ENCODE measurements at regions not wholly inside any gene's neighbourhood (a gene's known extent, or its start where the extent isn't known, plus 50 kb on each side); places are given as distances from the start of the nearest gene placed in this dataset.
"Not testable (repeated sequence)": the region's sequence is repeated elsewhere in the genome, so short reads cannot be mapped to it uniquely, and the experiment has no call there.

DNA sequence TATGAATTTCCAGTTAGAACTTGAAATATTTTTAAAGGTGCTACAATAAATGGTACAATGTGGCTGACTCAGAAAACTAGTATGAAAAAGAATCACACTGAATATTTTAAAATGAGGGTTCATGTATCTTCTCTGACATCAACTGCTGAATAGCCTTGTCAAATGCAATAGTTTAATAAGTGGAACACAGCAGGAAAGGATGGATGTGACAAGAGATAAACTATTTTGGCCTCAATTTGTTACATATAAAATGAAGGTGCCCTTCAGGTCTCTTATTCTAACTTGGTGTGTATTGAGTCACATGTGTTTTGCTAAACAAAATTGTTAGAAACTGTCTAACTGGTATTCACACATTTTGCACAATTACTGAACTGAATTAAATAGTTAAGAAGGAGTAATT, 1018.4 kb upstream of the PCDH20 start:
- no peak overlapping the region for H3K27ac ChIP-seq (ENCODE audit: low read depth, low read length)
- H3K4me3 ChIP-seq (ENCODE audit: low read depth, low read length): no peak overlapping the region
- H3K9me3 ChIP-seq (ENCODE audit: control insufficient read depth, insufficient read depth, low read depth, low read length): no peaks in the 10 kb centered on the region
- no peaks in the 10 kb centered on the region for H3K27me3 ChIP-seq (ENCODE audit: control insufficient read depth, insufficient read depth, low read length)
- H3K4me1 ChIP-seq (ENCODE audit: control insufficient read depth, insufficient read depth, low read length): no peaks in the 10 kb centered on the region
- no peak overlapping the region for H3K9ac ChIP-seq (ENCODE audit: low read length)
- no peaks in the 10 kb centered on the region for H3K36me3 ChIP-seq (ENCODE audit: control insufficient read depth, insufficient read depth, low read length)

DNA sequence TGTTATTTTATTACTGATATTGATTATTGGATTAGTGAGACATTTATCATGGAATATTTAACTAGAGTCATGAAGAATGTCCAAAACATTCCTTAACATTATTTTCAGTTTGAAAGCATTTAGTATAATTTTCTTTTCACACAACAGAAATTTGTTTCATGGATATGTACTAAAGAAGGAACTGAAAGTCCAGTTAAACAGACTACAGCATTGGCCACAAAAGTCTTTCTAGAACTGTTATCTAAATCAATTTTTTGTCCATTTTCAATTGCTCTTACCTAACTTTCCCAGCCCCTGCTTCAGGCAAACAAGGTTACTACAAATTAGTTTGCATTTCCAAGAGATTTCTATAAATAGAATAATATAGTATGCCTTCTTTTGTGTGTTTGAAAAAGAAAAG, 1018.0 kb upstream of the PCDH20 start:
- Histone ChIP-seq H3K4me3 (ENCODE audit: low read depth, low read length) (no peak overlapping the region), H3K27me3 (ENCODE audit: control insufficient read depth, insufficient read depth, low read length) (no peaks in the 10 kb centered on the region), H3K9me3 (ENCODE audit: control insufficient read depth, insufficient read depth, low read depth, low read length) (no peaks in the 10 kb centered on the region), H3K27ac (ENCODE audit: low read depth, low read length) (no peak overlapping the region), H3K4me1 (ENCODE audit: control insufficient read depth, insufficient read depth, low read length) (no peaks in the 10 kb centered on the region), H3K36me3 (ENCODE audit: control insufficient read depth, insufficient read depth, low read length) (no peaks in the 10 kb centered on the region), H3K9ac (ENCODE audit: low read length) (no peak overlapping the region)

GRCh38 chr13:62432906-62433305, 1017.3 kb upstream of the PCDH20 start:
- Histone ChIP-seq H3K36me3 (ENCODE audit: control insufficient read depth, insufficient read depth, low read length) (no peaks in the 10 kb centered on the region), H3K9me3 (ENCODE audit: control insufficient read depth, insufficient read depth, low read depth, low read length) (no peaks in the 10 kb centered on the region), H3K4me3 (ENCODE audit: low read depth, low read length) (no peak overlapping the region), H3K9ac (ENCODE audit: low read length) (no peak overlapping the region), H3K27me3 (ENCODE audit: control insufficient read depth, insufficient read depth, low read length) (no peaks in the 10 kb centered on the region), H3K27ac (ENCODE audit: low read depth, low read length) (no peak overlapping the region), H3K4me1 (ENCODE audit: control insufficient read depth, insufficient read depth, low read length) (no peaks in the 10 kb centered on the region)

- Histone ChIP-seq H3K9me3 (ENCODE audit: control insufficient read depth, insufficient read depth, low read depth, low read length) (no peaks in the 10 kb centered on the region), H3K4me1 (ENCODE audit: control insufficient read depth, insufficient read depth, low read length) (no peaks in the 10 kb centered on the region), H3K4me3 (ENCODE audit: low read depth, low read length) (no peak overlapping the region), H3K27ac (ENCODE audit: low read depth, low read length) (no peak overlapping the region), H3K36me3 (ENCODE audit: control insufficient read depth, insufficient read depth, low read length) (no peaks in the 10 kb centered on the region), H3K27me3 (ENCODE audit: control insufficient read depth, insufficient read depth, low read length) (no peaks in the 10 kb centered on the region), H3K9ac (ENCODE audit: low read length) (no peak overlapping the region)
Observed at GRCh38 chr13:62432295-62432694, 1016.6 kb upstream of the PCDH20 start.

- no peaks in the 10 kb centered on the region for H3K27me3 ChIP-seq (ENCODE audit: control insufficient read depth, insufficient read depth, low read length)
- H3K9me3 ChIP-seq (ENCODE audit: control insufficient read depth, insufficient read depth, low read depth, low read length): no peaks in the 10 kb centered on the region
- H3K4me1 ChIP-seq (ENCODE audit: control insufficient read depth, insufficient read depth, low read length): no peaks in the 10 kb centered on the region
- no peaks in the 10 kb centered on the region for H3K36me3 ChIP-seq (ENCODE audit: control insufficient read depth, insufficient read depth, low read length)
- no peak overlapping the region for H3K9ac ChIP-seq (ENCODE audit: low read length)
- H3K4me3 ChIP-seq (ENCODE audit: low read depth, low read length): no peak overlapping the region
- H3K27ac ChIP-seq (ENCODE audit: low read depth, low read length): no peak overlapping the region
Observed at GRCh38 chr13:62431852-62432251, 1016.2 kb upstream of the PCDH20 start.

- H3K4me3 ChIP-seq (ENCODE audit: low read depth, low read length): no peak overlapping the region
- H3K9me3 ChIP-seq (ENCODE audit: control insufficient read depth, insufficient read depth, low read depth, low read length): no peaks in the 10 kb centered on the region
- no peaks in the 10 kb centered on the region for H3K36me3 ChIP-seq (ENCODE audit: control insufficient read depth, insufficient read depth, low read length)
- H3K9ac ChIP-seq (ENCODE audit: low read length): no peak overlapping the region
- H3K27ac ChIP-seq (ENCODE audit: low read depth, low read length): no peak overlapping the region
- H3K4me1 ChIP-seq (ENCODE audit: control insufficient read depth, insufficient read depth, low read length): no peaks in the 10 kb centered on the region
- no peaks in the 10 kb centered on the region for H3K27me3 ChIP-seq (ENCODE audit: control insufficient read depth, insufficient read depth, low read length)
Observed at GRCh38 chr13:62418872-62419271, 1003.2 kb upstream of the PCDH20 start.

GRCh38 chr13:62418376-62418775, 1002.7 kb upstream of the PCDH20 start:
- Histone ChIP-seq H3K9ac (ENCODE audit: low read length) (no peak overlapping the region), H3K36me3 (ENCODE audit: control insufficient read depth, insufficient read depth, low read length) (no peaks in the 10 kb centered on the region), H3K9me3 (ENCODE audit: control insufficient read depth, insufficient read depth, low read depth, low read length) (no peaks in the 10 kb centered on the region), H3K27me3 (ENCODE audit: control insufficient read depth, insufficient read depth, low read length) (no peaks in the 10 kb centered on the region), H3K4me3 (ENCODE audit: low read depth, low read length) (no peak overlapping the region), H3K4me1 (ENCODE audit: control insufficient read depth, insufficient read depth, low read length) (no peaks in the 10 kb centered on the region), H3K27ac (ENCODE audit: low read depth, low read length) (no peak overlapping the region)

DNA sequence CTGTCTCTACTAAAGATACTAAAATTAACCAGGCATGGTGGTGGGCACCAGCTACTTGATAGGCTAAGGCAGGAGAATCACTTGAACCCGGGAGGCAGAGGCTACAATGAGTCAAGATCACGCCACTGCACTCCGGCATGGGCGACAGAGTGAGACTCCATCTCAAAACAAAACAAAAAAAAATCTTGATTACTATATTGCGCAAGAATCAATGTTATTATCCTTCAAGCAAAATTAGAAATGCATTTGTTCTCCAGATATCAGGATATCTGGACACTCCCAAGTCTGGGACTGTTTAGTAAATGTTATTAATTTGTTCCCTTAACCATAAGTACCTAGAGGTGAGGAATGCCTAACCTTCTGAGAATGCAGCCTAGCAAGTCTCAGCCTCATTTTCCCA, 992.2 kb upstream of the PCDH20 start:
- H3K4me1 ChIP-seq (ENCODE audit: control insufficient read depth, insufficient read depth, low read length): no peaks in the 10 kb centered on the region
- no peak overlapping the region for H3K27ac ChIP-seq (ENCODE audit: low read depth, low read length)
- H3K4me3 ChIP-seq (ENCODE audit: low read depth, low read length): no peak overlapping the region
- no peak overlapping the region for H3K9ac ChIP-seq (ENCODE audit: low read length)
- H3K36me3 ChIP-seq (ENCODE audit: control insufficient read depth, insufficient read depth, low read length): no peaks in the 10 kb centered on the region
- H3K27me3 ChIP-seq (ENCODE audit: control insufficient read depth, insufficient read depth, low read length): no peaks in the 10 kb centered on the region
- peaks cover 4% of the 10 kb centered on the region; the same call in 1 of the 2 replicates for H3K9me3 ChIP-seq (ENCODE audit: control insufficient read depth, insufficient read depth, low read depth, low read length)

GRCh38 chr13:62388515-62388914, 972.9 kb upstream of the PCDH20 start:
- Histone ChIP-seq H3K9me3 (ENCODE audit: control insufficient read depth, insufficient read depth, low read depth, low read length) (no peaks in the 10 kb centered on the region), H3K9ac (ENCODE audit: low read length) (no peak overlapping the region), H3K27me3 (ENCODE audit: control insufficient read depth, insufficient read depth, low read length) (no peaks in the 10 kb centered on the region), H3K36me3 (ENCODE audit: control insufficient read depth, insufficient read depth, low read length) (no peaks in the 10 kb centered on the region), H3K27ac (ENCODE audit: low read depth, low read length) (no peak overlapping the region), H3K4me3 (ENCODE audit: low read depth, low read length) (no peak overlapping the region), H3K4me1 (ENCODE audit: control insufficient read depth, insufficient read depth, low read length) (no peaks in the 10 kb centered on the region)

DNA sequence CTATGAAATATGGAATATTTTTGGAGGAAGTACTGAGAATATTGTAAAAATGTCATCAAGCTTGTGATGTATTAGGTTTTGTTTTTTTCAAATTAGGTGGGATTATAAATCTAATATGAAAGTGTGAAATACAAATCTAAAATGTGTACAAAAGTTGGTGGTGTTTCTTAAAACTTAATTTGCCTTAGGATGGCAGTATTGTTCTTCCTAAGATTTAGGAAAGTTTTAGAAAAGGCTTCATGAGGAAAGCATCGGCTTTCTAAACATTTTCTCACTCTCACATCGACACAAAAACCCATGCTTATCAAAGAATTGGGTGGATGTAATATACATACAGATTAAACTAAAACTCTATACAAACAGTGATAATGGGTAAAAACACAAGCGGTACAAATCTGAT, 972.0 kb upstream of the PCDH20 start:
- Histone ChIP-seq H3K4me1 (ENCODE audit: control insufficient read depth, insufficient read depth, low read length) (no peaks in the 10 kb centered on the region), H3K9ac (ENCODE audit: low read length) (no peak overlapping the region), H3K4me3 (ENCODE audit: low read depth, low read length) (no peak overlapping the region), H3K27me3 (ENCODE audit: control insufficient read depth, insufficient read depth, low read length) (no peaks in the 10 kb centered on the region), H3K27ac (ENCODE audit: low read depth, low read length) (no peak overlapping the region), H3K36me3 (ENCODE audit: control insufficient read depth, insufficient read depth, low read length) (no peaks in the 10 kb centered on the region), H3K9me3 (ENCODE audit: control insufficient read depth, insufficient read depth, low read depth, low read length) (no peaks in the 10 kb centered on the region)

DNA sequence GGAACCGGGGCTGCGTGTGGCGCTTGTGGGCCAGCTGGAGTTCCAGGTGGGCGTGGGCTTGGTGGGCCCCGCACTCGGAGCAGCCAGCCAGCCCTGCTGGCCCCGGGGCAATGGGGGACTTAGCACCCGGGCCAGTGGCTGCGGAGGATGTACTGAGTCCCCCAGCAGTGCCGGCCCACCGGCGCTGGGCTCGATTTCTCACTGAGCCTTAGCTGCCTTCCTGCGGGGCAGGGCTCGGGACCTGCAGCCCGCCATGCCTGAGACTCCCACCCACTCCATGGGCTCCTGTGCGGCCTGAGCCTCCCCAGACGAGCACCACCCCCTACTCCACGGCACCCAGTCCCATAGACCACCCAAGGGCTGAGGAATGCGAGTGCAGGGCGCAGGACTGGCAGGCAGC, 963.6 kb upstream of the PCDH20 start:
- not testable (repeated sequence) for H3K9me3 ChIP-seq (ENCODE audit: control insufficient read depth, insufficient read depth, low read depth, low read length); H3K4me1 ChIP-seq (ENCODE audit: control insufficient read depth, insufficient read depth, low read length); H3K9ac ChIP-seq (ENCODE audit: low read length); H3K27ac ChIP-seq (ENCODE audit: low read depth, low read length); H3K36me3 ChIP-seq (ENCODE audit: control insufficient read depth, insufficient read depth, low read length); H3K4me3 ChIP-seq (ENCODE audit: low read depth, low read length); H3K27me3 ChIP-seq (ENCODE audit: control insufficient read depth, insufficient read depth, low read length)

DNA sequence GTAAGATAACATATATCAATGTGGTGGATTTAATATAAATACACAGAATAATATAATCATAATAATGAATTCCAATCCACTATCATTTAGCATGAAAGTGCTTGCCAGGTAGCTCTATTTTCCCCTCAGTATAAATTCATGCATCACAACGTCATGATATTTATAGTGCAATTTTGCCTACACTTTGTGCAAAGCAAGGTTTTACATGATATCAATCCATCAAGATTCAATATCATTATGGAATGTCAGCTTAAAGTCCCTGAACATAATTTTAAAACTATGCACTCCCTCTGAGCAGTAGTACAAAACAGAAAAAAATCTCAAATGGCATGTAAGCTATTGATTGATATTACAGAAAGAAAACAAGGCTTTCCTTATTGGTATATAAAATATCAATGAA, 962.2 kb upstream of the PCDH20 start:
- H3K36me3 ChIP-seq (ENCODE audit: control insufficient read depth, insufficient read depth, low read length): no peaks in the 10 kb centered on the region
- no peaks in the 10 kb centered on the region for H3K9me3 ChIP-seq (ENCODE audit: control insufficient read depth, insufficient read depth, low read depth, low read length)
- no peak overlapping the region for H3K9ac ChIP-seq (ENCODE audit: low read length)
- no peaks in the 10 kb centered on the region for H3K27me3 ChIP-seq (ENCODE audit: control insufficient read depth, insufficient read depth, low read length)
- no peak overlapping the region for H3K4me3 ChIP-seq (ENCODE audit: low read depth, low read length)
- no peaks in the 10 kb centered on the region for H3K4me1 ChIP-seq (ENCODE audit: control insufficient read depth, insufficient read depth, low read length)
- no peak overlapping the region for H3K27ac ChIP-seq (ENCODE audit: low read depth, low read length)
